Retina (tissue), 1 donor: ENCODE measurements at regions not wholly inside any gene's neighbourhood (a gene's known extent, or its start where the extent isn't known, plus 50 kb on each side); places are given as distances from the start of the nearest gene placed in this dataset.
"Not testable (repeated sequence)": the region's sequence is repeated elsewhere in the genome, so short reads cannot be mapped to it uniquely, and the experiment has no call there.

Experiments used
- DNase-seq: peaks from one replicate; pipeline ENCODE4 v3.0.0-alpha.2; 2016

DNA sequence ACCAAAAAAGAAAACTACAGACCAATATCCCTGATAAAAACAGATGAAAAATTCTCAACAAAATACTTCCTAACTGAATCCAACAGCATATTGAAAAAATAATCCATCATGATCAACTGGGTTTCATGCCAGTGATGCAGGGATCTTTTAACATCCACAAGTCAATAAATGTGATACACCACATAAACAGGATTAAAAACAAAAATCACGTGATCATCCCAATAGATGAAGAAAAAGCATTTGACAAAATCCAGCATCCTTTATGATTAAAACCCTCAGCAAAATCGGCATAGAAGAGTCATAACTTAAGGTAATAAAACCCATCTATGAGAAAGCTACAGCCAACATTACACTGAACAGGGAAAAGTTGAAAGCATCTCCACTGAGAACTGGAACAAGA is 107.5 kb downstream of the DCLK3 start:
- no peak for DNase-seq

DNA sequence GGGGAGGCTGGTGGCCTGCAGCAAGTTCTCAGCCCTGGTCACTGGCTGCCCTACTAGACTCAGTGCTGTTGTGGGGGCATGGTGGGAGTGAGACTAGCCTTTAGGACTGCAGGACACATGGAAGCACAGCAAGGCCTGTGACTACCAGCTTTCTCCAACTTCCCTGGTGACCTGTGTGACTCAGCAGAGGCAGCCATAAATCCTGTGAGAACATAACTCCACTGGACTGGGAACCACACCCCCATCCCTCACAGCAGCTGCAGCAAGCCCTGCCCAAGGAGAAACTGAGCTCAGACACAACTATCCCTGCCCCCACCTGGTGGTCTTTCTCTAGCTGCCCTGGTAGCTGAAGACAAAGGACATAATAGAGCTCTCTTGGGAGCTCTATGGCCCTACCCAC is 111.3 kb downstream of the DCLK3 start:
- DNase-seq = no peak

DNA sequence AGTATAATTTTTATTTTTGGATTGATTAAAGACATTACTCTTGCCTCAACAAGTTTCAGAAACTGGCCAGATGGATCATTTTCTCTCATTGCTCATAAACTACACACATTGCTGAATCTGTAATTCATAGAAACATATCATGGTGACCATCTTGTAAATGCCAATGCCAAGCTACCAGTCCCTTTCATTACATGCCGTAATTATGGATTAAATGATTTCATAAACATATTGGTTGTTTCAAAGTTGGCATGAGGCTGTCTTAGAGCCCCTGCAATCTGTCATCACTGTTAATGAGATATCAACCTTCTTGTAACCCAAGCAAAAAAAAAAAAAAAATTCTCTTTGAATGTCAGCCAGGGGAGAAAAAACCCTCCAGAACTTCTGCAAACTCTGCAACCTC is 112.2 kb downstream of the DCLK3 start:
- no peak for DNase-seq

DNA sequence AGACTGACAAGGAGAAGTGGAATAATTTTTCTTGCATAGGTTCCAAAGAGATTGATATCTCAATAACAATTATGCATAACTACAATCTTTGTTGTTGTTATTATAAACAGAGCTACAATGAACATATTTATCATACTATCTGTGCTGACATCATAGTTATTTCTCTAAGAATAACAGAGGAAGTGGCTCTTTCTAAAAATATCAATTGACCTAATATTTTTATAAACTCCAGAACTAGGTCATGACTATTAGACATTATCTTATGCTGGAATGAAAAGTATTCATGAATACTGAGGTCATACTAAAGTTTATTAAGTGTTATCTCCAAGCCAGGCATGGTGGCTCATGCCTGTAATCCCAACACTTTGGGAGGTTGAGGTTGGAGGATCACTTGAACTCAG is 114.1 kb downstream of the DCLK3 start:
- no peak for DNase-seq

DNA sequence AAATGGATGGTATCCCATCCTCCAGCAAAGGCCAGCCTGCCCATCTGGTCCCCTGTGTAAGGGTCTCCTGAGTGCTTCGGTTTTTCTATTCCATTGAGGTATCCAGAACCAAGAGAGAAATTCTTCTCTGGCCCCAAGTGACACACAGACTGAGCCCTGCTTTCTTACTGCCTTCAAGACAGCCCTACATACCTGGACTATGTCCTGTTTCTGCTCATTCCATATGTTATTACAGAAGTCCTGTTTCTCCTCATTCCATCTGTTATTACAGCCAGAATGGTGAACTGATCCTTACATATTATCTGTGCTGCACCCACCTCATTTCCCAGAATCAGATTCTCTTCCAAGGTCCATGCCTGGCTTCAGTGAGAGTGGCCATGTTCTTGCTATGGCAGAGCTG is 115.2 kb downstream of the DCLK3 start:
- DNase-seq = no peak

DNA sequence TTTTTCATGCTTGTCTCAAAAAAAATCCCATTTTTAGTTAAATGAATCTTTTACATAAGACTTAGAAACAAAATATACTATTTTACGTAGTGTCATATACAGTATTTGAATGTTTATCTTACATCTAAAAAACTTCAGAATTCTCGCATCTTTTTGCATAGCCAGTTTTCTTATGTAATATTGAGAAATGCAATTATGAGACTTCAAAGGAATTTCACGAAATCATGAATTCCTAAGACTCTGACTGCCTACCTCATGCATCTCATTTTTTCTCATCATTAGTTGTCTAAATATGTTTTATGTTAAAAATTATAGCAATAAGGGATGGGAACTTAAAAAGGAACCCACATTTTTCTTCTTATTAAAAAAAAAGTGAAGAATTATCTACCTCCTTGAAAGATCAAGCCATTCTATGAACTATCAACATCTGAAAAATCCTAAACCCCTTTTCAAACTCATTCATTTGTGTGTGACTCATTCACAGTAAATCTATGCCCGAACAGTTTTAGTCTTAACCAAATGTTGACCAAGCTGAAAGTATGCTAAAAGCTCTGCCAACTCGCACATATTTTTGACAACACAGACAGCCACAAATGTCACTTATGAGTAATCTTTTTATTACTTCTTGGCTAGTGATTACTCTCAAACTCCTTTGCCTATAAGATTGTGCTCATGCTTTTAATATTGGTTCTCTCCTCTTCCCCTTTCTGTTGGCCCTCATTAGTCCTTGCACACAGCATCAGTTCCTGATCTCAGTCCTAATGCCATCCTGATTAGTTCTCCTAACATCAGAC is 115.9 kb downstream of the DCLK3 start:
- DNase-seq = no peak

DNA sequence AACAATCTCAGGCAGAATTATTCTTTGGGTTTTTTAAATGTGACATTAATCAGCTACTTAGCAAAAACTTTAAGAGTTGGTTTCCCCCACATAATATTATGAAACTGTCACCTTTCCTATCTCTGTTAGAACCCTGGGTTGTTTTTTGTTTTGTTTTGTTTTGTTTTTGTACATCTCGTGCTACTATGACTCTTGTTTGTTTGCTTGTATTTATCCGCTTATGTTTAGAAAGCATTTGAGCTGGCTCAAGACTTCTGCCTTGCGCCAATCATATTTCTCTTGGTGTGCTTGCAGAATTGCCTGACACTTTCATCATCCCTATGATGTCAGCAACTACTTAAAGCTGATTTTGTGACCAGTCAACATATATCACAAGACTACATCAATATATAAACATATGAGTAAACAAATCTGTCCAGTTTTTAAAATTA is 116.9 kb downstream of the DCLK3 start:
- no peak for DNase-seq

DNA sequence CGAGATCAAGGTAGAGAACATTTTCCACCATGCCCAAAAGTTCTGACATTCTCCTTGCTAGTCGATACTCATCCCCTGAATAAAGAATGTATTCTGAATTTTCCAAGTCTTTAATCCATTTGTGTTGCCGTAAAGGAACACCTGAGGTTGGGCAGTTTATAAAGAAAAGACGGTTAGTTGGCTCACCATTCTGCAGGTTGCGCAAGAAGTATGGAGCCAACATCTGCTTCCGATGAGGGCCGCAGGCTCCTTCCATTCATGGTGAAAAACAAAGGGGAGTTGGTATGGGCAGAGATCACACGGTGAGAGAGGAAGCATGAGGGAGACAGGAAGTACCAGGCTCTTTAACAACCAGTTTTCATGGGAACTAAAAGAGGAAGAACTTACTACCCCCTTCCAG is 121.2 kb downstream of the DCLK3 start:
- DNase-seq = no peak

DNA sequence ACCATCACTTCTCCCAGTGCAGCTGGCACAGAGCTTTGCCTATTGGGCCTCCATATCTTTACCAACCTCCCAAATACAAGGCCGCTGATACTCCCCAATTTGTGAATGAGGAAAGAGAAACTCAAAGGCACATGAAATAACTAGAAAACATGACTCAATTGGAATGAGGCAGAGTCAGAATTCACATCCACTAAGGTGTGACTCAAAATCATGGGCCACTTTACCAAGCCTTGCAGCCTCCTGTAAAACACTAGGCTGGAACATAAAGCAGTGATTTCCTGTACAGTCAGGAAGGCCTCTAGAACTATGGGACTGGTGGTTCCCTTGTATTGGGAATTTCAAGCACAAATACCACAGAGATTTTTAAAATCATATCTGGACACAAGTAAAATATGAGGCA is 128.6 kb downstream of the DCLK3 start:
- no peak for DNase-seq

DNA sequence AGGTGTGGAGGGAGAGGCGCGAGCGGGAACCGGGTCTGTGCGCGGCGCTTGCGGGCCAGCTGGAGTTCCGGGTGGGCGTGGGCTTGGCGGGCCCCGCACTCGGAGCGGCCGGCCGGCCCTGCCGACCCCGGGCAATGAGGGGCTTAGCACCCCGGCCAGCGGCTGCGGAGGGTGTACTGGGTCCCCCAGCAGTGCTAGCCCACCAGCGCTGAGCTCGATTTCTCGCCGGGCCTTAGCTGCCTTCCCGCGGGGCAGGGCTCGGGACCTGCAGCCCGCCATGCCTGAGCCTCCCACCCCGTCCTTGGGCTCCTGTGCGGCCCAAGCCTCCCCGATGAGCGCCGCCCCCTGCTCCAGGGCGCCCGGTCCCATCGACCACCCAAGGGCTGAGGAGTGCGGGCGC is 130.5 kb downstream of the DCLK3 start:
- not testable (repeated sequence) for DNase-seq

DNA sequence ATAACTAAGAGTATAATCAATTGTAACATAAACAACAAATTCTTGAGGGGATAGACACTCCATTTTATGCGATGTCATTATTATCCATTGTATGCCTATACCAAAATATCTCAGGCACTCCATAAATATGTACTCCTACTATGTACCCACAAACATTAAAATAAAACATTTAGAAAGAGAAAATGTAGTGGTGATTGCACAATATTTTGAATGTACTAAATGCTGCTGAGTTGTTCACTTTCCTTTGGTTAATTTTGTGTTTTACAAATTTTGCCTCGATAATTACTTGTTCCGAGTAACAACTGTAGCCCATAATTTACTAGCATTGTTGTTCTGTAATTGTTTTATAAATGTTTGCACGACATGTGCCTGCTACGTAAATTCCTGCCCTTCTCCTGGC is 131.3 kb downstream of the DCLK3 start:
- no peak for DNase-seq

DNA sequence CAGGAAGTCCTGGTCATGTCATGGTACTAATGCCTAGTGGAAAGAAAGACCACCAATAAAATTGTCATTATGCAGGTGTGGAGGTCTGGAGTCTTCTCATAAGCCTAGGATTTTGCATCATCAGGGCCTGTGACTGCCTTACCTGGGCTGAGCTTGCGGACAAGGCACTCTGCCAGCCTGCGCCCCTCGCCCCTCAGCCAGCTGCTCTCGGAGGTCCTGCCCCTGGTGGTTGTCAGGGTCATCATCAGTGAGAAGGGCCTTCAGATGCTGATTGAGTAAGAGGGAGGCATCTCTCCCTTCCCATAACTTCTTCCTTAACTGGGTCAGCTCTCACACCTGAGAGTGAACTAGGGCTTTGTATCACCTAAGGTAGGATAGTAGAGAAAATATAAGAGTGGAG is 132.8 kb downstream of the DCLK3 start:
- DNase-seq = no peak

DNA sequence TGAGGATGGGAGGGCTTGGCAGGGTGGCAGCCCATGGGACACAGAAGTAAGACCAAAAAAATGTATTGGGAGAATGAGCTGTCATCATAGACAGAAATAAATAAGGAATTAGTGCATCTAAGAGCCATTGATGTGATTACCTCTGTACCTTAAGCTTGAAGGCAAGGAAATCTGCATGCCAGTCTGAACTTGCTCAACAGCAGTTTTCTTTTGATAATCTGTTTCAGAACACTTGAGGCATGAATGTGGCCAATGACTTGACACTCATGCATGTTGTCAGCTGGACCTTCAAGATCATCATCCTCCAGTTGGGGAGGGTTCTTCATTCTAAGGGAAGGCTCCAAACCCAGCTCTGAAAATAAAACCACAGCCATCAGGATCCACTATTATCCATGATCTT is 148.5 kb downstream of the DCLK3 start:
- DNase-seq = peak; percentile 4

DNA sequence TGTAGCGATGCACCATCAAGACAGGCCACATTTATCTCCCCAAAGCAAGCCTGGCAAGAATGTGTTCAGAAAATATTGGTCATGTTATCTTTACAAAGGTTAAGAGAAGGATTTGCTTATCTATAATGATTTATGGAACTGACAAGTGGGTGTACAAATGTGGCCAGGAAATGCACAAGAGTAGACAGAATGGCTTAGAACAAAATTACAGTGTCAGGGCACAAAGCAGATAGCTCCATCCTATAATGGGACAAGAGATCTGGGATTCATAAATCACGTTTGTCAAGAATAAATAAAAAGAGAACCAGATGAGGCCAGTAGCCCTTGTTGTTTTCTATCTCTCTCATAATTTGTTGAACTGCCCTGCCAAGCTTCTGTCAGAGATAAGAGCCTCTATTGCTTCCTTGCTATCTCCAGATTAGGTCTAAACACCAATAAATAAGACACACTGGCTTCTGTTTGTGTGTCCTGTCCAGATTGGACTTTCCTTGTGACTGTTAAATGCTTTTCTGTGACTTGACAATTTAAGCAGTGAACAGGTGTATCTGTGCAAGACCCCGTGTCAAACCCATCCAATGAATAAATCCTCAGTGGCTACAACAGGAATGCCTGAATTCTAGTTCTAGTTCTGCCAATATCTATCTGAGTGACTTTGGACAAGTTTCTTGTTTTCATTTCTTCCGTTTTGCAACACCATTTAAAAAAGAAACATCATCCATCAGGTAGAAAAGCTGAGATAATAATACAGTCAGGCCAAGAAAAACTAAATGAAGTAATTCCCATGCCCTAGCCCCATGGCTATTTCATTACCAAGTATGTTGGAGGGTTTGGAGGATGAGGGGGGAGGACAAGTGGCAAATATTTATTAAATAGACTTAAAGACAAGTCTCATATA is 157.2 kb downstream of the DCLK3 start:
- no peak for DNase-seq

DNA sequence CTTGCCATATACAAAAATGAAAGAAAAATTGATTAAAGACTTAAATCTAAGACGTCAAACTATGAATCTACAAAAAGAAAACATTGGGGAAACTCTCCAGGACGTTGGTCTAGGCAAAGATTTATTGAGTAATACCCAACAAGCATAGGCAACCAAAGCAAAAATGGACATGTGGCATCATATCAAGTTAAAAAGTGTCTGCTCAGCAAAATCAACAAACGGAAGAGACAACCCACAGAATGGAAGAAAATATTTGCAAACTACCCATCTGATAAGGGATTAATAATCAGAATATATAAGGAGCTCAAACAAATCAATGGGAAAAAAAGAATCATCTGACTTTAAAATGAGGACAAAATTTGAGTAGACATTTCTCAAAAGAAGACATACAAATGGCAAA is 160.9 kb downstream of the DCLK3 start:
- no peak for DNase-seq

DNA sequence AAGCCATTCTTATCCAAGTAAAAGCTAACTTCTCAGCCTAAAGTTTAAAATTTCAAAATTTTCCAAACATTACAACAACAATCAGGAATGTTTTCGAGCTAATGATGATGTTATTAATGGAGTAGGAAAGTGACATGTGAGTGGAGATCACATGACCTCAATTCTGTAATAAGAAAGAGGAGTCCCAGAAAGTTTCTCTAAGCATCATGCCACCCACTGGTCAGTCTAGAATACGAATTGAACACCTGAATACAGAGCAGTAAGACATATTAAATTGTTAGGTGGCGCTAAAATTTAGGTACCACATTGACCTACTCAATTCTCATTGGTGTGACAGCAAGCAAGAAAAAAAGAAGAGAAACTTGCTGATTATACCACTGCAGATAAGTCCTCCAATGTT is 163.9 kb downstream of the DCLK3 start:
- no peak for DNase-seq
